ENCODE measurements at regions not wholly inside any gene's neighbourhood (a gene's known extent, or its start where the extent isn't known, plus 50 kb on each side); places are given as distances from the start of the nearest gene placed in this dataset.

DNA sequence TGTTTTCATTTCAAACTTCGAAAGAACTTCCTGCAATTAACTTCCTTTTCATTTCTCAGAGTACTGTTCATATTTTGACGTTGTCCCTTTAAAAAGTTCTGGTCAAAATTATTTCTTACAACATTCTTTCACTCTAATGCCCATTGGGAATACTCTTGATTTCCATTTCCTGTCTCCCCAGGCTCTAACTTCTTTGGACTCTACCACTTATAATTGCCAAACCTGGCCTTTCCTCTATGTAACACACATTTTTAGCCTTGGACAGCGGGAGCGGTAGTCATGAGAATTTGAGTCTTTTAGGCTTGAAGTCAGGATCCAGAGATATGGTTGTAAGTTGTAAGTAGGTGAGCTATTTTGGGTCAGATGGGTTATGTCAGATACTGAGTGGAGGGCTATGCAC, 163.5 kb upstream of the SPRY2 start:
- intact Hi-C loops (cut with micrococcal nuclease) = no loop called here
- no peak overlapping the region for H2AFZ ChIP-seq (ENCODE audit: low read length)
- no peaks in the 10 kb centered on the region for H3K79me2 ChIP-seq (ENCODE audit: low read length)
- H3K4me2 ChIP-seq (ENCODE audit: low read length) = no peak overlapping the region
- H3K9me3 ChIP-seq (ENCODE audit: low read length) = no peaks in the 10 kb centered on the region
- DNase-seq = no peak
- H3K4me3 ChIP-seq (ENCODE audit: low read length) = no peak overlapping the region
- ChIA-PET POLR2A (ENCODE audit: unreplicated experiment) (no interaction called here), CTCF (no interaction called here)
- H3K27me3 ChIP-seq (ENCODE audit: low read length) = no peaks in the 10 kb centered on the region
- H4K20me1 ChIP-seq (ENCODE audit: low read length) = no peaks in the 10 kb centered on the region
- no peak overlapping the region for H3K9ac ChIP-seq (ENCODE audit: low read length)
- BruUV-seq (replicated peaks) = no TSS peak
- no peak for TF ChIP-seq EZH2phosphoT487 (IDR thresholded peaks at IDR 0.05; ENCODE audit: borderline replicate concordance, low read length)
- TF ChIP-seq EZH2 (IDR thresholded peaks at IDR 0.05; ENCODE audit: low read length, unreplicated experiment) = no peak
- TF ChIP-seq CTCF (conservative IDR thresholded peaks at IDR 0.05; ENCODE audit: low read depth, low read length) = no peak
- H3K27ac ChIP-seq (ENCODE audit: low read length) = no peak overlapping the region
- H3K9me2 ChIP-seq (replicated peaks; ENCODE audit: low read length) = no peaks in the 10 kb centered on the region
- no peaks in the 10 kb centered on the region for H3K36me3 ChIP-seq (ENCODE audit: low read depth, low read length)
- no peaks in the 10 kb centered on the region for H3K4me1 ChIP-seq (ENCODE audit: insufficient read depth, low read length)
- no peak for ATAC-seq
- no peaks in the 10 kb centered on the region for H3F3A ChIP-seq (ENCODE audit: low read length, unreplicated experiment)

DNA sequence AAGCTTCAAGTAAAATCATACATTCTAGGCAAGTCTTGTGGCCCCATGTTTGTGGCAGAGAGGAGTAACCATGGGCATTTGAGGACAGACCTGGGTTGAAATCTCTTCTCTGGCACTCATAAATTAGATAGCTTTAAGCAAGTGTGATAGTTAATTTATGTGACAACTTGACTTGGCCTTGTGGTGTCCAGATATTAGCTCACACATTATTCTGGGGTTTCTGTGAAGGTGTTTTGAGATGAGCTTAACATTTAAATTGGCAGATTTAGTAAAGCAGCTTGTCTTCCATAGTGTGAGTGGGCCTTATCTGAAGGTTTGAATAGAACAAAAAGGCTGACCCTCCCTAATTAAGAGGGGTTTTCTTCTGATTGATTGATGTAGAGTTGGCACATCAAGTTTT, 161.4 kb upstream of the SPRY2 start:
- TF ChIP-seq CTCF (conservative IDR thresholded peaks at IDR 0.05; ENCODE audit: low read depth, low read length) = no peak
- no peak for TF ChIP-seq EZH2phosphoT487 (IDR thresholded peaks at IDR 0.05; ENCODE audit: borderline replicate concordance, low read length)
- no peak for TF ChIP-seq EZH2 (IDR thresholded peaks at IDR 0.05; ENCODE audit: low read length, unreplicated experiment)
- Histone ChIP-seq H2AFZ (ENCODE audit: low read length) (no peak overlapping the region), H3K4me1 (ENCODE audit: insufficient read depth, low read length) (no peaks in the 10 kb centered on the region), H3F3A (ENCODE audit: low read length, unreplicated experiment) (no peaks in the 10 kb centered on the region), H3K27me3 (ENCODE audit: low read length) (no peaks in the 10 kb centered on the region), H3K4me3 (ENCODE audit: low read length) (no peak overlapping the region), H3K9me2 (replicated peaks; ENCODE audit: low read length) (no peaks in the 10 kb centered on the region), H3K4me2 (ENCODE audit: low read length) (no peak overlapping the region), H4K20me1 (ENCODE audit: low read length) (no peaks in the 10 kb centered on the region), H3K9me3 (ENCODE audit: low read length) (no peaks in the 10 kb centered on the region), H3K79me2 (ENCODE audit: low read length) (no peaks in the 10 kb centered on the region), H3K27ac (ENCODE audit: low read length) (no peak overlapping the region), H3K36me3 (ENCODE audit: low read depth, low read length) (no peaks in the 10 kb centered on the region), H3K9ac (ENCODE audit: low read length) (no peak overlapping the region)
- no TSS peak for BruUV-seq (replicated peaks)
- DNase-seq (no peak), ATAC-seq (no peak)
- ChIA-PET POLR2A (ENCODE audit: unreplicated experiment) (no interaction called here), CTCF (no interaction called here)
- intact Hi-C loops (cut with micrococcal nuclease) = no loop called here

- ATAC-seq (no peak), DNase-seq (no peak)
- H2AFZ ChIP-seq (ENCODE audit: low read length) = no peak overlapping the region
- no peaks in the 10 kb centered on the region for H3K36me3 ChIP-seq (ENCODE audit: low read depth, low read length)
- CTCF ChIA-PET = no interaction called here
- H3K4me3 ChIP-seq (ENCODE audit: low read length) = no peak overlapping the region
- H3K27ac ChIP-seq (ENCODE audit: low read length) = no peak overlapping the region
- POLR2A ChIA-PET (ENCODE audit: unreplicated experiment) = no interaction called here
- H3K9me2 ChIP-seq (replicated peaks; ENCODE audit: low read length) = no peaks in the 10 kb centered on the region
- H3K79me2 ChIP-seq (ENCODE audit: low read length) = no peaks in the 10 kb centered on the region
- no peaks in the 10 kb centered on the region for H3F3A ChIP-seq (ENCODE audit: low read length, unreplicated experiment)
- TF ChIP-seq EZH2 (IDR thresholded peaks at IDR 0.05; ENCODE audit: low read length, unreplicated experiment) (no peak), EZH2phosphoT487 (IDR thresholded peaks at IDR 0.05; ENCODE audit: borderline replicate concordance, low read length) (no peak), CTCF (conservative IDR thresholded peaks at IDR 0.05; ENCODE audit: low read depth, low read length) (no peak)
- H4K20me1 ChIP-seq (ENCODE audit: low read length) = no peaks in the 10 kb centered on the region
- H3K9ac ChIP-seq (ENCODE audit: low read length) = no peak overlapping the region
- intact Hi-C loops (cut with micrococcal nuclease) = no loop called here
- no peaks in the 10 kb centered on the region for H3K4me1 ChIP-seq (ENCODE audit: insufficient read depth, low read length)
- H3K9me3 ChIP-seq (ENCODE audit: low read length) = no peaks in the 10 kb centered on the region
- no peak overlapping the region for H3K4me2 ChIP-seq (ENCODE audit: low read length)
- H3K27me3 ChIP-seq (ENCODE audit: low read length) = no peaks in the 10 kb centered on the region
- no TSS peak for BruUV-seq (replicated peaks)
Observed at GRCh38 chr13:80501556-80501955, 160.6 kb upstream of the SPRY2 start.
